Activated naive CD4-positive, alpha-beta T cell treated with anti-CD3 and anti-CD28 coated beads, Interleukin-2, amount 50 U/mL, for 16 hours (primary cell): ENCODE measurements at regions not wholly inside any gene's neighbourhood (a gene's known extent, or its start where the extent isn't known, plus 50 kb on each side); places are given as distances from the start of the nearest gene placed in this dataset.
"Not testable (repeated sequence)": the region's sequence is repeated elsewhere in the genome, so short reads cannot be mapped to it uniquely, and the experiment has no call there.

Experiments
- DNase-seq: peaks from one replicate; pipeline ENCODE4 v3.0.0-alpha.2; 2020

DNA sequence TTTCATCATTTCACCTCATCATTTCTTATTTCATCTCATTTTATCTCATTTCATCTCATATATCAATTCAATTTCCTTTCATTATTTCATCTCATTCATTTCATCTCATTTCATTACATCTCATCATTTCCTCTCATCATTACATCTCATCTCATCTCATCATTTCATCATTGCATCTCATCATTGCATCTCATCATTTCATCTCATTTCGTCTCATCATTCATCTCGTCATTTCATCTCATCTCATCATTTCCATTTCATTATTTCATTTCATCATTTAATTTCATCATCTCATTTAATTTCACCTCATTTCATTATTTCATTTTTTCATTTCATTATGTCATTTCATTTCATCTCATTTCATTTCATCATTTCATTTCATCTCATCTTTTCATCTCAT is 168.5 kb upstream of the FAM72C start:
- not testable (repeated sequence) for DNase-seq

DNA sequence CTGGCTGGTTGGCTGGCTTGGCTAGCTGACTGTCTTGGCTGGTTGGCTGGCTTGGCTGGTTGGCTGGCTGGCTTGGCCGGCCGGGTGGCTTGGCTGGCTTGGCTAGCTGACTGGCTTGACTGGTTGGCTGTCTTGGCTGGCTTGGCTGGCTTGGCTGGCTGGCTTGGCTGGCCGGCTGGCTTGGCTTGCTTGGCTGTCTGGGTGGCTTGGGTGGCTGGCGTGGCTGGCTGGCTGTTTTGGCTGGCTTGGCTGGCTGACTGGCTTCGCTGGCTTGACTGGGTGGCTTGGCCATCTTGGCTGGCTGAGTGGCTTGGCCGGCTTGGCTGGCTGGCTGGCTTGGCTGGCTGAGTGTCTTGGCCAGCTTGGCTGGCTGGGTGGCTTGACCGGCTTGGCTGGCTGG is 133.2 kb upstream of the FAM72C start:
- peak; percentile 1 for DNase-seq

GRCh38 chr1:144104000-144104677 is 132.4 kb upstream of the FAM72C start:
- DNase-seq = peak; percentile 53

- peak; percentile 56 for DNase-seq
Measured at GRCh38 chr1:144103156-144103880, 131.5 kb upstream of the FAM72C start.

DNA sequence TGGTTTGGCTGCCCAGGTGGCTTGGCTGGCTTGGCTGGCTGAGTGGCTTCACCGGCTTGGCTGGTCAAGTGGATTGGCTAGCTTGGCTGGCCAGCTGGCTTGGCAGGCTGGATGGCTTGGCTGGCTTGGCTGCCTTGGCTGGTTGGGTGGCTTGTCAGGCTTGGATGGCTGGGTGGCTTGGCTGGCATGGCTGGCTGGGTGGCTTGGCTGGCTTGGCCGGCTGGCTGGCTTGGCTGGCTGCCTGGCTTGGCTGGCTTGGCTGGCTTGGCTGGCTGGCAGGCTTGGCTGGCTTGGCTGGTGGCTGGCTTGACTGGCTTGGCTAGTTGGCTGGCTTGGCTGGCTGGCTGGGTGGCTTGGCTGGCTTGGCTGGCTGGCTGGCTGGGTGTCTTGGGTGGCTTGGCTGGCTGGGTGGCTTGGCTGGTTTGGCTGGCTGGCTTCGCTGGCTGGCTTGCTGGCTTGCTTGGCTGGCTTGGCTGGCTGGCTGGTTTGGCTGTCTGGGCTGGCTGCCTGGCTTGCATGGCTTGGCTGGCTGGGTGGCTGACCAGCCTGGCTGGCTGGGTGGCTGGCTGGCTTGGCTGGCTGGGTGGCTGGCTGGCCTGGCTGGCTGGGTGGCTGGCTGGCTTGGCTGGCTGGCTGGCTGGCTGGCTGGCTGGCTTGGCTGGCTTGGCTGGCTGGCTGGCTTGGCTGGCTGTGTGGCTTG is 130.4 kb upstream of the FAM72C start:
- peak; percentile 19 for DNase-seq

- DNase-seq = peak; percentile 14
Measured at GRCh38 chr1:144101397-144102045, 129.7 kb upstream of the FAM72C start.

DNA sequence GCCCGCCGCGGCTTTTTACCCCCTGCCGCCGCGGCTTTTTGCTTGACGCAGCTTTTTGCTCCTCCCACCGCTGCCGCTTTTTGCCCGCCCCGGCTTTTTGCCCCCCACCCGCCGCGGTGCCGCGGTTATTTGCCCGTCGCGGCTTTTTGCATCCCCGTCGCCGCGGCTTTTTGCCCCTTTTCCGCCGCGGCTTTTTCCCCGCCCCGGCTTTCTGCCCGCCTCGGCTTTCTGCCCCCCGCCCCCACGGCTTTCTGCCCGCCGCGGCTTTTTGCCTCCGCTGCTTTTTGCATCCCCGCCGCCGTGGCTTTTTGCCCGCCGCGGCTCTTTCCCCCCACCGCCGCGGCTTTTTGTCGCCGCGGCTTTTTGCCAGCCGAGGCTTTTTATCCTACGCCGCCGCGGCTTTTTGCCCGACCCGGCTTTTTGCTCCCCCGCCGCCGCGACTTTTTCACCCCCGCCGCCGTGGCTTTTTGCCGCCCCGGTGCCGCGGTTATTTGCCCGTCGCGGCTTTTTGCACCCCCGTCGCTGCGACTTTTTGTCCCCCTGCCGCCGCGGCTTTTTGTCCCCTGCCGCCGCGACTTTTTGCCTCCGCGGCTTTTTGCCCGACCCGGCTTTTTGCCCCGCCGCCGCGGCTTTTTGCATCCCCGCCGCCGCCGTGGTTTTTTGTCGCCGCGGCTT is 105.5 kb upstream of the FAM72C start:
- DNase-seq = not testable (repeated sequence)

GRCh38 chr1:144076646-144077045 is 104.9 kb upstream of the FAM72C start:
- DNase-seq = not testable (repeated sequence)

DNA sequence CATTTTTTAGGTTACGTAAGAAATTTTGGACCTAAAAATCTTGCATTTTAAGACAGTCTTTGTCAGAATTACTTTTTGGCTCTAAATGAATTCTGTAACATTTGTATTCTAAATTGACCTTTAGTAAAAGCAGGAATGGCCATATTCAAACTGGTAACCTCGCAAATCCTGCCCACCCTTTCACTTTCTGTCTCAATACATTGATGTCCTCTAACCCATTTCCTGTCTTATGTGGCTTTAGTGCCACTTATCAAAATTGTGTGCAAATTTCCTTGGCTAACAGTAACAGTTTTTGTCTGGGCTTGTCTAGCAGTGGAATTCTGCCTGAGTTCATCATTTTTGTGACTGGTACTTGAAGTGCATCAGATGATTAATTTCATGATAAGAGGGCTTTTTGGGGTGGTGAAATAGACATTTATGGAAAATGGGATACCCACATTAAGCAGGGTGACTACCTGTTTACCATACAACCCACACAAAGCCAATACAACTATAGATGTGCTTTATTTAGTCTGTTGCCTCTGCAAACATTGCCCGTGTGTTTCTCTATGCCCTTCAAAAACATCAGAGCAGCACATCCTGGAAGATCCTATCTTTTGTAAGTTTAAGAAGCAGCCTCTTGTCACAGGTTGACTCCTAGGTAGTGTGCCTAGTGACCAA is 98.7 kb upstream of the FAM72C start:
- not testable (repeated sequence) for DNase-seq

DNA sequence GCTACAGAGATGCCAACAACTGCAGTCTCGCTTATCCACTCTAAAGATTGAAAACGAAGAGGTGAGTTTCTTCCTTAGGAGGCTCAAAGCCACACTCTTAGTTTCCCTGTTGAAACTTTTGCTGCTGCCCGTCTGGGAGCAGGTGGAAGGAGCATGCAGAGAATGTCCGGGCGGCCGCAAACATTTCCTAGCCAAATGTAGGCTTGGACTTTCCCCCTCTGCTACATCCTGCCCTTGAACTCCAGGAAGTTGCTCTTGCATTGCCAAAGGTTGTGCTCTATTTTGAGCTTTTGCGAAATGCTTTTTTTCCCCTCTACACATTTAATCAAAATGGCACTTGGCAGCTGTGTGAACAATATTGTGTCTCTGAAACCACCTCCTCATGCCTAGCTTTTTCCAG is 95.3 kb upstream of the FAM72C start:
- DNase-seq = not testable (repeated sequence)

- DNase-seq = not testable (repeated sequence)
Measured at GRCh38 chr1:144066071-144066813, 94.5 kb upstream of the FAM72C start.

DNA sequence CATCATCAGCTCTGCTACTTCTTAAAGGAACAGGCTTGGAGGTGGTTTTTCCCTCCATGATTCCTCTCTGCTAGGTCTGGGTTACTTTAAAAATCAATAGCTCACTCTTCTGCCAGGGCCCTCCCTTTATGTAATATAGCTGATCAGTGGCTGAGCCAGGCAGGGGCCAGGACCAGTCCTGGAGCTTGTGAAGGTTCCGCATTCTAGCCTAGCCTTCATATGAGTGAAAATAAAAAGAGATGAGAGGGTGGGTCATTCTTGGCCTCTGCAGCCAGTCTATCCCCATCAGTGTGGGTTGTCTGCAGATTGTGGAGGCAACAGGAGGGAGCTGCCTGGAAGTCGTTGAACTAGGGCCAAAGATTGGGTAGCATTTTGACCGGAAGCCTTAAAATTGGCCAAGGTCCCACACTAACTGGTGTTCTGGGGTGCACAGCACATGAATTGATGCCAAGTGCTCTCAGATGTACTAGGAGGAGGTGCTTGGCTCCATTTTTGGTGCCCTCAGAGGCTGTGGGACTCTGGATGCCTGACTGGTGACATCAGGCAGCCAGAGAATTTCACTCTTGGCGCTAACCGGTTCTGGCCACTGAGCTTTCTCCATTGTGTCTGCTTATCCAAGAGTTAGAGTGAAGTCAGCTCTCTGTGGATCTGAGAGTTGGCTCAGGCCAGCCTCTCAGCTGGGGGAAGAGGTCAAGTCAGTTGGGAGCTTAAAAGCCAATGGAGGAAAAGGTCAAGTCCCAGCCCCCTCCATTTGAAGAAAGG is 93.7 kb upstream of the FAM72C start:
- DNase-seq = not testable (repeated sequence)

GRCh38 chr1:144049365-144049764 is 77.6 kb upstream of the FAM72C start:
- not testable (repeated sequence) for DNase-seq

DNA sequence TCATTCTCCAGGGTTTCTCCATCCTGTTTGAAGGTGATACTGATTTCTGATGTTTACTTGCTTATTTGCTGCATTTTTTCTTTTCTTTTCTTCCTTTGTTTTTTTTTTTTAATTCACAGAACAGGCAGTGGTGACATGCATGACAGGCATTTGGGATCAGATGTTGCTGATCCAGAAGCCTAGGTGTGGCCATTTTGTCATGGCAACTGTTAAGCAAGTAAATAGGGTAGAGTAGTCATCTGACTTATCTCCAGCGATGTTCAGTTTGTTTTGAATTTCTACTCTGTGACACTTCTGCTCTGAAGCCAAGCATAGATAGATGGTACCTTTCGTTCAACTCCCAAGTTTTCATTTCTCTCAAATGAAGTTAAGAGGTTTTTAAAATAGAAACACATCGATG is 74.9 kb upstream of the FAM72C start:
- DNase-seq = not testable (repeated sequence)

- DNase-seq = not testable (repeated sequence)
Measured at GRCh38 chr1:144045751-144046546, 74.2 kb upstream of the FAM72C start.

DNA sequence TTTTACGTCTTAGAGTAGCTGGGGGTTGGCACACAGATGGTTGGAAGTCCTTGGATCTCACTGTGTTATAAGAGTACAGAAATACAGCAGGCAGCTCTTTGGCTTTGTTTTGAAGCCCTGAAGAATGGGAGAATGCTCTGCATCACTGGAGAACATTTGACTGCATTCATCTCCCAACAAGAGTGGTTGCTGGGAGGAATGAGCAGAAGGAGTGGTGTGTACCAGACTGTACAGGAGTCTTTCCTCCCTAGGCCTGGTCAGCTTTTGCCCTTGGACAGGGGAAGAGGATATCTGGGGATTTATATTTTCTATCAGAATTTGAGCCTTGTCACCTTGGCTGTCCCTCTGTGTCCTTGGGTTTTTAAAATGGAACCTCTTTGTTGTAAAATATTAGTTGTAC is 70.5 kb upstream of the FAM72C start:
- not testable (repeated sequence) for DNase-seq

DNA sequence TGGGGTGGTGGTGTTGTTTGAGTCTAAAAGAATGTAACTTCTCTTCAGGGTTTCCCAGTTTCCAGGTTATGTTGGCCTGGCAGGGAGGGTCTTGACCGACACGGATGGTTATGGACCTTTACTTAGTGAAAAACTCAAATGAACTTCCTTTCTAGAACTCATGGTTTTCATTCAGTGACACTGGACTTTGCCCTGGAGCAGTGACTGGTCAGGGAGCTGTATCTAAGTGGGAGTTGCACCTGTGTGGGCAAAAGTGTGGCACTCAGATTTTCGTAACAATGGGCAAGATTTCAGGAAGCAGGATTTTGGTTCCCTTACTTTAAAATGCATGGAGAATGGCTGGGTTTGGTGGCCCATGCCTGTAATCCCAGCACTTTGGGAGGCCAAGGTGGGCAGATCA is 68.5 kb upstream of the FAM72C start:
- not testable (repeated sequence) for DNase-seq

- DNase-seq = not testable (repeated sequence)
Measured at GRCh38 chr1:144034045-144034444, 62.3 kb upstream of the FAM72C start.

DNA sequence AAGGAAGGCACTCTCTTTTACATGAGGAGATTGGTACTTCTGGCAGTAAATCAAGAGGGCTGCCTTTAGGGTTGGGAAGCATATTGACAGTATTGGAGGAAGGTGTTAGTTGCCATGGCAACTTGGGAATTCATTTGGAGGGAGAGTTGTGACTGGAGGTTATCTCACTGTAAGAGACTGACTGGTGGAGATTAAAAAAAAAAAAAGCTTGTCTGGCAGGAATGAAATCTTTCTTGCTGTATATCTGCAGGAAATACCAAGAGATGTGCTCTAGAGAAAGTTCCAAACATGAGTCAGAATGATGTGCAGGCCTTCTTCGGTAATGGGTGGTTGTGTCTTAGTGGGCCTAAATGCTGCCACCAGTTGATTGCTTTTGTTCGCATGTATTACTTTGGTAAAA is 59.8 kb upstream of the FAM72C start:
- DNase-seq = not testable (repeated sequence)

DNA sequence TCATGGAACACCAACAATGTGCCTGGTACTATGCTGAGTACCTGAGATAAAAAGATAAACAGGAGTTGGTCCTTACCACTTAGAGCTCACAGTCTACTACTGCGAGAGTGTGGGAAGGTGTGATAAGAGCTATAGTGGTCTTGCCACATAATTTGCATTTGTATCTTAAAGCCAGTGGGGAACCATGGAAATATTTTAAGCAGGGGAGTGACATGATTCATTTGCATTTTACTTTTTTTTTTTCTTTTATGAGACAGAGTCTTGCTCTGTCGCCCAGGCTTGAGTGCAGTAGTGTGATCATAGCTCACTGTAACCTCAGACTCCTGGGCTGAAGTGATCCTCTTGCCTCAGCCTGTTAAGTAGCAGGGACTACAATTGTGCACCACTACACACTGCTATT is 54.2 kb upstream of the FAM72C start:
- not testable (repeated sequence) for DNase-seq
